Activated CD8-positive, alpha-beta memory T cell treated with anti-CD3 and anti-CD28 coated beads for 24 hours (primary cell): ENCODE measurements at regions not wholly inside any gene's neighbourhood (a gene's known extent, or its start where the extent isn't known, plus 50 kb on each side); places are given as distances from the start of the nearest gene placed in this dataset.

Experiments
- DNase-seq: peaks from one replicate; pipeline ENCODE4 v3.0.0-alpha.2; 2020

GRCh38 chr6:24987446-24988115 is 51.8 kb upstream of the RIPOR2 start:
- no peak for DNase-seq

DNA sequence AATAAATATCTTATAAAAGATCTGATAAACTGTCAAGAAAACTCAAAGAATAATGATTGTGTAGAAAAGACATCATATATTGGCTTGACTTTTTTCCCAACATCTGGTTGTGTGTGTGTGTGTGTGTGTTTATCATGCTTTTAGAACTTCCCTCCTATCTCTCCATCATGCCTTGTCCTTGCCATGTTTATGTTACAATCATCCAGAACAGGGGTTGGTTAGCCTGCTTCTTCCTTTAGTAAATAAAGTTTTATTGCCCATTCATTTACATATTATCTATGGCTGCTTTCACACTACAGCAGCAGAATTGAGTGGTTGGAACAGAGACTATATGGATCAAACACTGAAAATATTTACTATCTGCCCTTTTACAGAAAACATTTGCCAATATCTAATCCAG is 52.8 kb upstream of the RIPOR2 start:
- no peak for DNase-seq

DNA sequence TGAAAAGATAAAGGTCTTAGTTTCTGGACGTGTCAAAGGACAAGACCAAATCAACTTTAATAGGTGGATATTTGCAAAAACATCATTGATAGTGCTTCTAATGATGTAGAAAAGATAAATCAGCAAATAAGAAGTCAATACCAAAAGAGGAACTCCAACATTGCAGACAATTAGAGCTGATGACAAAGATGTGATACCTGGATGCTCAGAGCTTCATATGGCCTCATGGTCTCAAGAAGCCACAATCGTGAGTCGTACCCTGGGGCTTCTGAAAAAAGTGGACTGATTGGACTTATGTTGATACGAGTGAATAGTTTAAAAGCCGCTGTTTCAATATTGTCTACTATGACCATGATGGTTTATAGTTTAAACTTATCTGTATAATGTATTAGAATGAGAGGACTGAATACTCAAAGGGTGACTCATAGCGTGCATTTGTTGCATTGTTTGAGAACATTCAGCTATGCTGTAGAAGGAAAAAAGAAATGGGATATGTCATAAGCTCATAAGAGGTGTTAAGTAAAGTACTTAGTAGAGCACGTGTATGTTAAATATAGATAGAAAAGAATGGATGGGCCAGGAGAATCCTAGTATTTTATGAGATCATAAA is 54.6 kb upstream of the RIPOR2 start:
- DNase-seq = no peak

- no peak for DNase-seq
Observed at GRCh38 chr6:24990944-24991809, 55.4 kb upstream of the RIPOR2 start.

DNA sequence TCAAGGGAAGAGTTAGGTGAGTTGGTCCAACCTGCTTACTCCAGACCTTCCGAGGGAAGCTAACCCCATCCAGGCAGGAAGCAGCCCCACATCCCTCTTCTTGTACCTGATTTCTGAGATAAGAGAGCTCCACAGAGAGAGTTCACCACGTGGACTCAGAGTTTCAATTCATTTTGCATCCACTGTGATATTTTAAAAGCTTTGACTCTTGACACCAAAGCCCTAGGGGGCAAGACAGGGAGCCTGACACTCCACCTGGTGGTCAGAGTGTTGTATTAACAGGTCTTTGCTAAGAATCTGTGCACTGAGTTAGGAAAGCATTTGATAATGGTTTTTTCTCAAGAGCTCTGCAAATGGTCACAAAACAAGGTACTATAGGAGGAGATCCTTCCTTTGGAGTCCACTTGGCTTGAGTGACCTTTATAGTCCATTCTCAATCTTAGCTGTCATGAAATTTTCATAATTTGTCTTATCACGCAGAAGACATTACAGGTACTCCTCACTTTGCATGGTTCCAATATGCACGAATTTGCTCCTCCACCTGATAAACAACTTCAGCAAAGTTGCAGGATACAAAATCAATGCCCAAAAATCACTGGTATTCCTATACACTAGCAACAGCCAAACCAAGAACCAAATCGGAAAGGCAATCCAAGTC is 56.2 kb upstream of the RIPOR2 start:
- peak; percentile 79 for DNase-seq

DNA sequence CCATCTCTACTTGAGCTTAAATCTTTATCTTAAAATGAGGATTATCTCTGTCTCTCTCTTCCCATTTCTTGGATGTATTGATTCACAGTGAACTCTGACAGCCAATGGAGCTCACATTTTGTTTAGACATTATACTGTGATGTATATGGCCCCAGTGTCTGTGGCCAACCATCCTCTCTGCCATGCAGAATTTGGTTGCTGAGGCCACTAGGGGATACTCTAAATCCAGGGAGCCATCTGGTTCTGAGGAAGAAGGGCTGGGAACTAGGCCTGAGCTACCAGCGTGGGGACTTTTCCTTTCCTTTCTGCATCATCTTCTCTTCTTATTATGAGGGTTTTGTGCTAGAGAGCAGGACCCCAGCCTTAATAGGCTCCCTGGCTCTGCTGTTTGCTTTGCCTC is 59.1 kb upstream of the RIPOR2 start:
- no peak for DNase-seq

DNA sequence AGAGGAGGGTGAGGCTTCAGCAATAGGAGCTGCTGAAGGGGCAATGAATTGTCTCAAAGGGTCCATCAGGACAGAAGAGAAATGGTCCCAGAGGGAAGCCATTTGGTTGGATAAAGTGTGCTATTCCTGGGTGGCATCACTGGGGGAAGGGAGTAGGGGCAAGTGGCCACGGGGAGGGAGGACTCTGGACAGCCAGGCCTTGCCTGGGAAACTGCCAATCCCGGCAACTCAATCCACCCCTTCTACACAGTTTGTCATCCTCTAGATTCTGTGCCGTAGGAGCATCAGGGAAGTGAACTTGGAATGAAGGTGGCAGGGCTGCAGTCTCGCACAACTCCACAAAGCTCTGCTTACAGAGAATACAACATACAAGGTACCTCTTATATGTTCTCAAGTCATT is 59.5 kb upstream of the RIPOR2 start:
- no peak for DNase-seq

- DNase-seq = no peak
Observed at GRCh38 chr6:24996269-24996836, 60.6 kb upstream of the RIPOR2 start.

- DNase-seq = no peak
Observed at GRCh38 chr6:24997231-24997630, 61.5 kb upstream of the RIPOR2 start.

DNA sequence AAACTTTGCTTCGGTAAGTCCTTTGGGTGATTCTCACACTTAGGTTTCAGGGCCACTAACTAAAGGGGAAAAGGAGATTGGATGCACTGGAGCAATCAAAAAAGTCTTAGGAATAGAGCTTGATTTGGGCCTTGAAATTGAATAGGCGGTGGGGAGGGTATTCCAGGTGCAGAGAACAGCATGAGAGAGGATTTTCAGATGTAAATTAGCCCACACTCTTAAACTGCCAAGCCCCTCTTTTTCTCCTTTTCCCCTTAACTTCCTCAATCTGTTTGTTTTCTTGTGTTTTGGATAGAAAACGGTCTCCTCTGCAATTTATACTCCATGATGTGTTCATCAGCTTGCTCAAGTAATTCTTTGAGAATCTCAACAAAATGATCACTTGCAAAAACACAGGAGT is 62.1 kb upstream of the RIPOR2 start:
- no peak for DNase-seq

DNA sequence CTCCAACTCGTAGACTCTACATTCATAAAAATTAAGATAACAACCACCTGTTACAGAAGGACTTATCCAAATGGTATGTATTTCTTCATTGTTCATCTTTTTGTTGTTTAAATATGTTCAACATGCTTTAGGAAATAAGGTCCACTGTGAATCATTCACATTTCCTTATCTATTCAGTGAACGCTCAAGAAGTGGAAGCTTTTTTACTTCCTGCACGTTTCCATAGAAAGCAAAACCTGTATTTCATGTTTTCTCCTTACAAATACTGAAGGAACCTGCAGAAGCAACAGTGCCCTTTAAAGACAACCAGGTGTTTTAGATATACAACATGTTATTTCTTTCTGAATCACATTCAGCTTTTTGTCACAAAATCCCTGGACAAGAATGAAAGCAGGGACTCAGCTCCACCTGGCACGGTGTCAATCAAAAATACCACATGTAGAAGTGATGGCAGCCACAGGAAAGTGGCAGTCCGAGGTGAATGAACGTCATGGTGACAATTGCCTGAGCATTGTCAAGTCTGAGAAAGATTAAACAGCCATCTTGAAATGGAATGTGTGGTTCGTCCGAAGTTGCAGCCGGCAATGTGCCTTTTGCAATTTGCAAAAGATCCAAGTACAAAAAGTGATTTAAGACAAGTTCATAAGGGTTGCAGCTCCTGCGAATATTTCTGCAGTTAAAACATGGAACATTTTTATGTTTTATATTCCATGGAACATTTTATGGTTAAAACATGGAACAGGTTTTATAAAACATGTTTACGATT is 66.7 kb upstream of the RIPOR2 start:
- DNase-seq = no peak

- no peak for DNase-seq
Observed at GRCh38 chr6:25004357-25004756, 68.6 kb upstream of the RIPOR2 start.

DNA sequence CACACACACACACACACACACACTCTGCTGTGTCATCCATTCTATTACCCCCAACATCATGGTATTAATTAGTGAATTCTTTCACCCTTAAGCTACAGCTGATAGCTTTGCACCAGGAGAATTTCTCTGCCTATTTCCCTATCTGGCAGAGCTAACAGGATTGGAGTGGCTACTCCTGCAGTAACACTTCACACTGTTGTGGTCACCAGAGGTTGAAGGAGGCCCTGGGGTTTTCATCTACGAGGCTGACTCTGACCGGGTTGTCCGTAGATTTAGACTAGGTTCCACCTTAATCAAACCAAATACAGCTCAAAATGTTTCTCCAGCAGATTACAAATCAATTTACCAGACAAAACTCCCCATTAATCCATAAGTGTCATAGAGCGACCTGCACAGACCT is 69.2 kb upstream of the RIPOR2 start:
- no peak for DNase-seq

- DNase-seq = no peak
Observed at GRCh38 chr6:25006075-25006474, 70.3 kb upstream of the RIPOR2 start.

- no peak for DNase-seq
Observed at GRCh38 chr6:25006565-25007001, 70.8 kb upstream of the RIPOR2 start.

DNA sequence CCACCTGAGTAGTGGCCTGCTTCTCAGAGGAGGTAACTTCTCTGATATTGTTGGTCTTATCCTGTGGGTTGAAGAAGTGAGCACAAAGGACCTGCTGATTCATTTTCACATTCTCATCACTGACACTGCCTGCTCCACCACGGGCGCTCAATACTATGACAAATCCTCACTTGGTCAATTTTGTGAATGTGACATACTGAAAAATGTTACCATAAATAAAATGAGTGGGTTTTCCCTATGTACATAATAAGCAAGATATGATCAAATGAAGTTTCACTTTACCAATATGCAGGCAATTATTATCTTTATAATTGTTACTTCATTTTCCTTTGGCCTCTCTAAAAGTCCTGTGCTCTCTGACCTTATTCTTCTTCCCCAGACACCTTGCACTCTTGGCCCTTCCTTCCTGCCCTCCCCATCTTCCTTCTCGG is 71.5 kb upstream of the RIPOR2 start:
- no peak for DNase-seq

GRCh38 chr6:25008707-25009392 is 73.1 kb upstream of the RIPOR2 start:
- DNase-seq = no peak

DNA sequence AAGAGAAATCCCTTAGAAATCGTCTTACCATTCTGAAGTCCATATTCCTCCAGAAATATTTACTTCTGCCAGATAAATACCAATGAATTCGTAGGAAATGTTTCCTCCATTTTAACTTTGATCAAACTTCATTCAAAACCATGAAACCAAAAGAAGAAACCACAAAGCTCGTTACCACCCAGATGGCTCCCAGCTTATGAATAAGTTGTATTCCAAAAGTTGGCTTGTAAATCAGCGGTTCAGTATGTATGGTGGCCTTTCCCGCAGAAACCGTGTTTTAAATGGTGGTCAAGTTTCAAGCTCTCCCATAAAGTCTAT is 73.6 kb upstream of the RIPOR2 start:
- DNase-seq = no peak

DNA sequence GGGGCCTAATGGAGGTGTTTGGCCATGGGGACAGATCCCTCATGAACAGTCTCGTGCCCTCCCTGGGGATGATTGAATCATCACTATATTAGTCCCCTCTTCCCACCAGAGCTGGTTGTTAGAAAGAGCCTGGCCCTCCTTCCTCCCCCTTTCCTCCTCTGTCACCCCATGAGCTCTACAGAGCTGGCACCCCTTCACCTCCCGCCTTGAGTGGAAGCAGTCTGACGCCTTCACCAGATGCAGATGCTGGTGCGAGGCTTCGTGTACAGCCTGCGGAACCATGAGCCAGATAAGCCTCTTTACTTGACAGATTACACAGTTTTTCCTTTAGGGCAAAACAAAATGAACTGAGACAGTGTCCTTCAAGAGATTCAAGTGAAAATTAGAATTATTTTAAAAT is 74.4 kb upstream of the RIPOR2 start:
- no peak for DNase-seq

- no peak for DNase-seq
Observed at GRCh38 chr6:25010902-25011625, 75.3 kb upstream of the RIPOR2 start.

GRCh38 chr6:25012657-25013056 is 76.9 kb upstream of the RIPOR2 start:
- no peak for DNase-seq
